HG02852 (cell line): ENCODE measurements at regions not wholly inside any gene's neighbourhood (a gene's known extent, or its start where the extent isn't known, plus 50 kb on each side); places are given as distances from the start of the nearest gene placed in this dataset.
A peak's percentile ranks its signal among the peaks of the same experiment; 100 is the strongest.
"Not testable (repeated sequence)": the region's sequence is repeated elsewhere in the genome, so short reads cannot be mapped to it uniquely, and the experiment has no call there.

Source experiments
- ATAC-seq: cut with Tn5 transposase; IDR thresholded peaks from one replicate; pipeline ENCODE4 v1.9.1; 2021; ENCODE audit warnings: mild to moderate bottlenecking, moderate library complexity; ENCODE audit not compliant: unreplicated experiment

- ATAC-seq = not testable (repeated sequence)
These were observed 385.3 kb downstream of the AMY1C start for GRCh38 chr1:104135036-104135435.

- no peak for ATAC-seq
These were observed 386.9 kb downstream of the AMY1C start for GRCh38 chr1:104136621-104137020.

- ATAC-seq = no peak
These were observed 407.0 kb downstream of the AMY1C start for GRCh38 chr1:104156738-104157137.

GRCh38 chr1:104163912-104164476 is 414.3 kb downstream of the AMY1C start:
- no peak for ATAC-seq

GRCh38 chr1:104172243-104172681 is 422.6 kb downstream of the AMY1C start:
- ATAC-seq = no peak

- ATAC-seq = no peak
These were observed 432.6 kb downstream of the AMY1C start for GRCh38 chr1:104182251-104182650.

GRCh38 chr1:104189207-104189606 is 439.5 kb downstream of the AMY1C start:
- no peak for ATAC-seq

- no peak for ATAC-seq
These were observed 441.1 kb downstream of the AMY1C start for GRCh38 chr1:104190821-104191220.

GRCh38 chr1:104195395-104195794 is 445.7 kb downstream of the AMY1C start:
- ATAC-seq = no peak

GRCh38 chr1:104196136-104196535 is 446.4 kb downstream of the AMY1C start:
- no peak for ATAC-seq

GRCh38 chr1:104197516-104197915 is 447.8 kb downstream of the AMY1C start:
- ATAC-seq = no peak

- ATAC-seq = no peak
These were observed 462.5 kb downstream of the AMY1C start for GRCh38 chr1:104212239-104212638.

- not testable (repeated sequence) for ATAC-seq
These were observed 467.8 kb downstream of the AMY1C start for GRCh38 chr1:104217395-104217986.

- no peak for ATAC-seq
These were observed 480.2 kb downstream of the AMY1C start for GRCh38 chr1:104229860-104230259.

- ATAC-seq = no peak
These were observed 482.0 kb downstream of the AMY1C start for GRCh38 chr1:104231676-104232075.

GRCh38 chr1:104235141-104235540 is 485.4 kb downstream of the AMY1C start:
- ATAC-seq = no peak

GRCh38 chr1:104238991-104239390 is 489.3 kb downstream of the AMY1C start:
- ATAC-seq = no peak

- no peak for ATAC-seq
These were observed 498.7 kb downstream of the AMY1C start for GRCh38 chr1:104248385-104248784.

GRCh38 chr1:104259481-104259880 is 509.8 kb downstream of the AMY1C start:
- ATAC-seq = no peak

GRCh38 chr1:104263110-104263509 is 513.4 kb downstream of the AMY1C start:
- not testable (repeated sequence) for ATAC-seq

- peak; percentile 45 for ATAC-seq
These were observed 514.8 kb downstream of the AMY1C start for GRCh38 chr1:104264521-104264920.

GRCh38 chr1:104265163-104265562 is 515.5 kb downstream of the AMY1C start:
- ATAC-seq = no peak

GRCh38 chr1:104266612-104267011 is 516.9 kb downstream of the AMY1C start:
- peak; percentile 68 for ATAC-seq
